ENCODE measurements at regions not wholly inside any gene's neighbourhood (a gene's known extent, or its start where the extent isn't known, plus 50 kb on each side); places are given as distances from the start of the nearest gene placed in this dataset.

DNA sequence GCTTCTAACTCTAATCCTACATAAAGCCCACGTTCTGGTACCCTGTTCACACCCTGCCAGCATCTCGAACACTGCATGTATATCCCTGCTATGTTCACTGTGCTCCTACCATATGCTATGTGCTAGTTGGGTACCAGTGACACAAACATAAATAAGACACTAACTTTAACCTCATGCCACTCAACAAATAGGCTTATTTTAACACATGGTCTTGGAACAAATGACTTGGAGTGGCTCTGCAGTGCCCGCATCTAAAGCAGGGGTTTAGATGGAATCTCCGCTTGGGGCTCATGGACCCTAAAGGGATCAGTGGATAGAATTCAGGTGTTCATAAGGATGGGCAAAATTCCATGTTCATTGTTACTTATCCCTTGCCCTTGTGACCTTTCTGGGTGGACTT is 175.7 kb upstream of the ZKSCAN2 start:
- H3K27me3 ChIP-seq (ENCODE audit: insufficient read depth, low read length): no peaks in the 10 kb centered on the region
- H3K9ac ChIP-seq (ENCODE audit: low read depth, low read length): no peak overlapping the region
- H3K4me1 ChIP-seq (ENCODE audit: insufficient read depth, low read length): no peaks in the 10 kb centered on the region
- no peaks in the 10 kb centered on the region for H3K36me3 ChIP-seq (ENCODE audit: insufficient read depth, low read depth, low read length)
- no peak overlapping the region for H3K27ac ChIP-seq (ENCODE audit: low read length)
- H3K4me3 ChIP-seq (ENCODE audit: low read length): no peak overlapping the region
- H3K9me3 ChIP-seq (ENCODE audit: insufficient read depth, low read depth, low read length): no peaks in the 10 kb centered on the region

DNA sequence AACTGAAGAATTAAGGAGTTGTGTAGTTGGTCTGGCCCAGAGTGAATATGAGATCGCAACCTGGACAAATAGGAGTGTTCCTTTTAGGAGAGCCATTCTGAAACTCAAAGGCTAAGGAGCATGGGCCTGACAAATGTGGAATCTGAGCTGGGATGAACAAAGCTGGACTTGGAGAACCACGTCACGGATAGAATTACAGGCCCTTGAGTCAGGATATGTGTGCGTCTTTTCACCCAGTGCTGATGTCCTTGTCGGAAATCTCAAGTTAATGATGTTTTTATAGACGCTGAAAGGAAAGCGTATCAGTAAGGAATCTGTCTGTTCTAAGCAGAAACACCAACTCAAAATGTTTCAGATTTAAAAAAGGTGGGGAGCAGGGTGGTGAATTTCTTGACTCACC is 173.8 kb upstream of the ZKSCAN2 start:
- no peak overlapping the region for H3K9ac ChIP-seq (ENCODE audit: low read depth, low read length)
- H3K9me3 ChIP-seq (ENCODE audit: insufficient read depth, low read depth, low read length): peaks cover 5% of the 10 kb centered on the region; the same call in 1 of the 2 replicates
- no peaks in the 10 kb centered on the region for H3K27me3 ChIP-seq (ENCODE audit: insufficient read depth, low read length)
- no peak overlapping the region for H3K27ac ChIP-seq (ENCODE audit: low read length)
- H3K4me1 ChIP-seq (ENCODE audit: insufficient read depth, low read length): no peaks in the 10 kb centered on the region
- H3K36me3 ChIP-seq (ENCODE audit: insufficient read depth, low read depth, low read length): no peaks in the 10 kb centered on the region
- no peak overlapping the region for H3K4me3 ChIP-seq (ENCODE audit: low read length)

DNA sequence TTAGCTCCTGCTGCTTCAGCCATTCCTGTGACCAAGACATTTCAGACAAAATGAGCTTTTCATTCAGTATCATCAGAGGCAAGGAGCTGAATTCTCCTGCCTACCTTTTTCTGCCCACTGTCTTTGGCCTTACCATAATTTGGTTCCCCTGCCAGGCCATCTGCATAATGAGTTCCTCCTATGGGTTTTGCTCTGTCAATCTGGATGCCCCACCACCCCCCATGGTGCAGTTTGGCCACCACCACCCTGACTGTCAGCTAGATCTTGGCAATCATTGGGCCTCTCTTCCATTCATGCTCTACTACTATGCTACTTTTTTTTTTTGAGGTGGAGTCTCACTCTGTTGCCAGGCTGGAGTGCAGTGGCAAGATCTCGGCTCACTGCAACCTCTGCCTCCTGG is 169.2 kb upstream of the ZKSCAN2 start:
- Histone ChIP-seq H3K27ac (ENCODE audit: low read length) (no peak overlapping the region), H3K9ac (ENCODE audit: low read depth, low read length) (no peak overlapping the region), H3K4me1 (ENCODE audit: insufficient read depth, low read length) (no peaks in the 10 kb centered on the region), H3K27me3 (ENCODE audit: insufficient read depth, low read length) (no peaks in the 10 kb centered on the region), H3K9me3 (ENCODE audit: insufficient read depth, low read depth, low read length) (peaks cover 5% of the 10 kb centered on the region; the same call in 1 of the 2 replicates), H3K4me3 (ENCODE audit: low read length) (no peak overlapping the region), H3K36me3 (ENCODE audit: insufficient read depth, low read depth, low read length) (no peaks in the 10 kb centered on the region)

DNA sequence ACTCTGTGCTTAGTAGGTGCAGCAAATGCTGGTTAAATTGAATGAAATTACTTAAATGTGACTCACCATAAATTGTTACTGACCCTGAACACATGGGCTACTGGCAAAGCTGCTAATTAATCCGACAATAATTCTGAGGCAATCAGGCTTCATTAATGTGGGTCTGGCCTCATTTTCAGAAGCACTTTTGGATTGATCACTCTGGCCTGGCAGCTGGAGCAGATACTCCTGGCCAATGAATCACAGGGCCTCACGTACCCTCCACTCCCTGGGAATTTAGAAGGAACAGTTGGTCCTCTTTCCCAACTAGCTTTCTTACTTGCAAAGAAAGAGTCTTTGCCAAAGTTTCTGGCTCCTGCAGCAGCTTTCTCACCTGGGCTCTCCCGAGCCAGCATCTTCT is 162.0 kb upstream of the ZKSCAN2 start:
- Histone ChIP-seq H3K36me3 (ENCODE audit: insufficient read depth, low read depth, low read length) (no peaks in the 10 kb centered on the region), H3K9ac (ENCODE audit: low read depth, low read length) (no peak overlapping the region), H3K4me3 (ENCODE audit: low read length) (no peak overlapping the region), H3K27me3 (ENCODE audit: insufficient read depth, low read length) (no peaks in the 10 kb centered on the region), H3K27ac (ENCODE audit: low read length) (no peak overlapping the region), H3K9me3 (ENCODE audit: insufficient read depth, low read depth, low read length) (no peaks in the 10 kb centered on the region), H3K4me1 (ENCODE audit: insufficient read depth, low read length) (no peaks in the 10 kb centered on the region)

DNA sequence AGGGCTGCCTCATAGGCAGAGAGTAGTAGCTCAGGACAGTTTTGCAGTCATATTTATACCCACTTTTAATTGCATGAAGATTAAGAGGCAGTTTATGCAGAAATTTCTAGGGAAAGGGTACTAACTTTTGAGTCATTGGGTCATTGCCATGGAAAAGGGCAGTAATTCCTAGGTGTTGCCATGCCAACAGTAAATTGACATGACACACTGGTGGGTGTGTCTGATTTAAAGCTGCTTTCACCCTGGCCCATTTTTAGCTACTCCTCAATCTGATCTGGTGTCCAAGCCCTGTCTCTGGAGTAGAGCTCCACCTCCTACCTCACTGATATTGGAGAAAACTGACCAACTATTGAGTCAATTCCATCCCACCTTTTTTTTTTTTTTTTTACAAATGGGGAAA is 161.5 kb upstream of the ZKSCAN2 start:
- H3K27ac ChIP-seq (ENCODE audit: low read length): no peak overlapping the region
- H3K4me3 ChIP-seq (ENCODE audit: low read length): no peak overlapping the region
- no peak overlapping the region for H3K9ac ChIP-seq (ENCODE audit: low read depth, low read length)
- H3K9me3 ChIP-seq (ENCODE audit: insufficient read depth, low read depth, low read length): no peaks in the 10 kb centered on the region
- no peaks in the 10 kb centered on the region for H3K27me3 ChIP-seq (ENCODE audit: insufficient read depth, low read length)
- H3K36me3 ChIP-seq (ENCODE audit: insufficient read depth, low read depth, low read length): no peaks in the 10 kb centered on the region
- H3K4me1 ChIP-seq (ENCODE audit: insufficient read depth, low read length): no peaks in the 10 kb centered on the region

DNA sequence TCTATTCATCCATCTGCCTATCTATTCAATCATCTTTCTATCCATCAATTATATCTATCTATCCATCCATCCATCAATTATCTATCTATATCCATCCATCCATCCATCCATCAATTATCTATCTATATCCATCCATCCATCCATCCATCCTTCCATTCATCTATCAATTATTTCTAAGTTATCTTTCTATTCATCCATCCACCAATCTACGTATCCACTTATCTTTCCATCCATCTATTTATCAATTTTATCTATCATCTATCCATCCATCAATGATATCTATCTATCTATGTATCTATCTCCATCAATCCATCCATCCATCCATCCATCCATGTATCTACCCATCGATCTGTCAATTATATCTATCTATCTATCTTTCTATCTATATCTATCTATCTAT is 158.4 kb upstream of the ZKSCAN2 start:
- Histone ChIP-seq H3K4me3 (ENCODE audit: low read length) (no peak overlapping the region), H3K9ac (ENCODE audit: low read depth, low read length) (no peak overlapping the region), H3K27ac (ENCODE audit: low read length) (no peak overlapping the region), H3K27me3 (ENCODE audit: insufficient read depth, low read length) (no peaks in the 10 kb centered on the region), H3K36me3 (ENCODE audit: insufficient read depth, low read depth, low read length) (no peaks in the 10 kb centered on the region), H3K9me3 (ENCODE audit: insufficient read depth, low read depth, low read length) (no peaks in the 10 kb centered on the region), H3K4me1 (ENCODE audit: insufficient read depth, low read length) (peaks cover 5% of the 10 kb centered on the region; the same call in 1 of the 2 replicates)

DNA sequence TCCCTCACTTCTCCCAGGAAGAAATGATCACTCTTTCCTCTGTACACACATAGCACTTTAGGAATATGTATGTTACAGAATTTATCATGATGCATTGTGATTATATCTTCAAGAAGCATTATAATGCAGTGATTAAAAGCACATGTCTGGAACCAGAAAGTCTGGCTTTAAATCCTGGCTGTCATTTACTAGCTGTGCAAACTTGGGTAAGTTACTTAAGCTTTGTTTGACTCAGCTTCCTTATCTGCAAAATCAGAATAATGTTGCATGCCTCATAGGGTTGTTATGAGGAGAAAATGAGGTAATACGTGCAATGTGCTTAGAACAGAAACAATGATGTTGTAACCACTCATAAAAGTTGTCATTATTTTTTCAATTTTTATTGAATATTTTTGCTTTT is 156.3 kb upstream of the ZKSCAN2 start:
- Histone ChIP-seq H3K4me1 (ENCODE audit: insufficient read depth, low read length) (peaks cover 5% of the 10 kb centered on the region; the same call in 1 of the 2 replicates), H3K27me3 (ENCODE audit: insufficient read depth, low read length) (no peaks in the 10 kb centered on the region), H3K9me3 (ENCODE audit: insufficient read depth, low read depth, low read length) (no peaks in the 10 kb centered on the region), H3K4me3 (ENCODE audit: low read length) (no peak overlapping the region), H3K9ac (ENCODE audit: low read depth, low read length) (no peak overlapping the region), H3K27ac (ENCODE audit: low read length) (no peak overlapping the region), H3K36me3 (ENCODE audit: insufficient read depth, low read depth, low read length) (no peaks in the 10 kb centered on the region)

DNA sequence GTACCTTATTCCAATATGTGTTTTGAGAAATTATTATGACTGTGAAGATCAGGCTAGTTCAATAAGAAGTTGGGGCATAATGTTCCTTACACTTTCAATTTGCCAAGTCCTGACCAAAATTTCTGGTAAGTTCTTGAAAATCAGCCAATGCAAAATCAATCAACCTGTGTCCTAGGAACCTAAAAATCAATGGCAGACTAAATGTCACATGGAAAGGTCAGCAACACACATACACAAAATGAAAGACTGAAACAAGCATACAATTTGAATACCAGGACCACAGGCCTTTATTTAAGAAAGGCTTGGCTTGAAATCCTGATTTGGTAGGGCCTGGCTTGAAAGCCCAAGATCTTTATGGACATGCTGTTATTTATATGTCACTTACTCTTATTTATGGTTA is 155.5 kb upstream of the ZKSCAN2 start:
- Histone ChIP-seq H3K27ac (ENCODE audit: low read length) (no peak overlapping the region), H3K9me3 (ENCODE audit: insufficient read depth, low read depth, low read length) (no peaks in the 10 kb centered on the region), H3K9ac (ENCODE audit: low read depth, low read length) (no peak overlapping the region), H3K4me1 (ENCODE audit: insufficient read depth, low read length) (peaks cover 5% of the 10 kb centered on the region; the same call in 1 of the 2 replicates), H3K36me3 (ENCODE audit: insufficient read depth, low read depth, low read length) (no peaks in the 10 kb centered on the region), H3K4me3 (ENCODE audit: low read length) (no peak overlapping the region), H3K27me3 (ENCODE audit: insufficient read depth, low read length) (no peaks in the 10 kb centered on the region)

DNA sequence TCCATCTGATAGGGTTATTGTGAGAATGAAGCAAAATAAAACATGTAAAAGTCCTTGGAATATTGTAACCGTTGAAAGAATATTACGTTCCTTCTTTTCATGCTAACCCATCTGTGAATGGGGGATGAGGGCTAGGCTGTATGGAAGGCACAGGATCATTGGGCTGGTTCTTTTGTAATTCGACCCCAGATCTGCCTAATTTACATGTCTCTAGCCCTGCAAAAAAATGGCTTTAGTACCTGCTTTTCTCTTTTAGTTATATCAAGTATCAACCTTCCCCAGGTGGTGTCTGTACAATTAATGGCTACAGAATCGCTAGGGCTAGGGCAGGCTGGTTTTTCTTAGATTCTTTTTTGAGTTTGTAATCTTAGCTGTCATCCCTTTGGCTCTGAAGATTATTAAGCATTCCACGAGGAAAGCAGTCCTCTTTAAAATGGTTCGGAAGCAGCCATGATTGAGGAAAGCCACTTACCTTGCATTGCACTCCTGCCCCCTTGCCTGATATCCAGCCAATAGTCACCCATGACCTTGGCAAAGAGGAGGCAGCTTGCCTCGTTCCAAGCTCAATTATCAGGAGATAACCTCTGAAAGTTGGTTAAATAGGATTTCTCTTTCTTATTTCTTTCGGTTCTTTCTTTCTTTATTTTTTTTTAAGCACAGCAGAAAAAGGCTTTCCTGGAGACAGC is 153.9 kb upstream of the ZKSCAN2 start:
- peaks cover 5% of the 10 kb centered on the region; the same call in 1 of the 2 replicates for H3K4me1 ChIP-seq (ENCODE audit: insufficient read depth, low read length)
- H3K9ac ChIP-seq (ENCODE audit: low read depth, low read length): no peak overlapping the region
- H3K4me3 ChIP-seq (ENCODE audit: low read length): no peak overlapping the region
- no peak overlapping the region for H3K27ac ChIP-seq (ENCODE audit: low read length)
- H3K9me3 ChIP-seq (ENCODE audit: insufficient read depth, low read depth, low read length): no peaks in the 10 kb centered on the region
- no peaks in the 10 kb centered on the region for H3K27me3 ChIP-seq (ENCODE audit: insufficient read depth, low read length)
- H3K36me3 ChIP-seq (ENCODE audit: insufficient read depth, low read depth, low read length): no peaks in the 10 kb centered on the region

DNA sequence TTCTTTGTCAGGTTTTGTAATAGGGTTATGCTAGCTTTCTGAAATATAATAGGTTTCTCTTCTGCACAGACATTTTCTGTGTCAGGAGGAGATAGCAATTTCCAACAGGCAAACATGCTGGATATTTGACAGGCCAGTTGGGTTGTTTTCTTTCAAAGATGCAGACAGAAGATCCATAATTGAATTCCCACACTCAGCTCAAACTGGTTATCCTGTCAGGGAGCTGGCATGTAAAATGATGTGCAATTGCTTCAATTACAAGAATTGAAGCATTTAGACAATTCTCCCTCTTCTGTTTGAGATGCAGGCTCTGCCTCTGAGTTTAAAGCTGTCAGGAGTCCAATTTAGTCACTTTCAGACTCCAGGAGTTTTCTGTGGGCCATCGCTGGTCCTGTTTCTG is 146.2 kb upstream of the ZKSCAN2 start:
- Histone ChIP-seq H3K9me3 (ENCODE audit: insufficient read depth, low read depth, low read length) (peaks cover 8% of the 10 kb centered on the region), H3K27ac (ENCODE audit: low read length) (no peak overlapping the region), H3K4me3 (ENCODE audit: low read length) (no peak overlapping the region), H3K36me3 (ENCODE audit: insufficient read depth, low read depth, low read length) (no peaks in the 10 kb centered on the region), H3K9ac (ENCODE audit: low read depth, low read length) (no peak overlapping the region), H3K27me3 (ENCODE audit: insufficient read depth, low read length) (no peaks in the 10 kb centered on the region), H3K4me1 (ENCODE audit: insufficient read depth, low read length) (no peaks in the 10 kb centered on the region)

DNA sequence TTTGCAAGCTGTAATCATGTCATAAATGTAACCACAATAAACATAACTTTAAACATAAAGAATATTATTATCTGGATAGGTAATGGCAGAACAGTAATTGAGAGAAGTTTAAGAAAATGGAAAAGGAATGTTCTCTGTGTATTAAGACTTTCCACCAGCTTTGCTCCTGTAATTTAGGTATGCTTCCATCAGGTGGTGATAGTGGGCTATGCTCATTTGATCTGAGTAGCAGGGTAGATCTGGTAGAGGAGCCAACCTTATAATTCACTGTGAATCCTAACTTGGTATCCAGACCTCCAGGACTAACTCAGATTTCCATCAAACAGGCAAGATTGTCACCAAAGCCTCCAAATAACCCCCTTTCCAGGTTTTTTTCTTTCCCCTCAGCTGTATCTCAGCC is 137.9 kb upstream of the ZKSCAN2 start:
- no peaks in the 10 kb centered on the region for H3K4me1 ChIP-seq (ENCODE audit: insufficient read depth, low read length)
- H3K4me3 ChIP-seq (ENCODE audit: low read length): no peak overlapping the region
- no peak overlapping the region for H3K9ac ChIP-seq (ENCODE audit: low read depth, low read length)
- H3K36me3 ChIP-seq (ENCODE audit: insufficient read depth, low read depth, low read length): no peaks in the 10 kb centered on the region
- no peak overlapping the region for H3K27ac ChIP-seq (ENCODE audit: low read length)
- peaks cover 3% of the 10 kb centered on the region for H3K9me3 ChIP-seq (ENCODE audit: insufficient read depth, low read depth, low read length)
- H3K27me3 ChIP-seq (ENCODE audit: insufficient read depth, low read length): no peaks in the 10 kb centered on the region

DNA sequence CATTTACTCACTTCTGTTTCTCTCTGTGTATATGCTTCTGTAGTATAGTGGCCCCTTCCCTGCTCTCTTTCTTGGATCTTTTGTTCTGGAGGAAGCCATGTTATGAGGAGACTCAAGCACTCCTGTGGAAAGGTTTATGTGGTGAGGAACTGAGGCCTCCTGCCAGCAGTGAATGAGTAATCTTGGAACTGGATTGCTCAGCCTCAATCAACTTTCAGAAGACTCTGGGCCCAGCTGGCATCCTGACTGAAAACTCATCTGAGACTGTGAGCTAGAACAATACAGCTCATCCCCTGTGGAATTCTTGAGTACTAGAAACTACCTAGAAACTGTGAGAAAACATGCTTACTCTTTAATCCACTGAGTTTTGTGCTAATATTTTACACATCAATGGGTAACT is 133.1 kb upstream of the ZKSCAN2 start:
- Histone ChIP-seq H3K4me1 (ENCODE audit: insufficient read depth, low read length) (no peaks in the 10 kb centered on the region), H3K27me3 (ENCODE audit: insufficient read depth, low read length) (no peaks in the 10 kb centered on the region), H3K9me3 (ENCODE audit: insufficient read depth, low read depth, low read length) (peaks cover 3% of the 10 kb centered on the region), H3K36me3 (ENCODE audit: insufficient read depth, low read depth, low read length) (no peaks in the 10 kb centered on the region), H3K9ac (ENCODE audit: low read depth, low read length) (no peak overlapping the region), H3K4me3 (ENCODE audit: low read length) (no peak overlapping the region), H3K27ac (ENCODE audit: low read length) (no peak overlapping the region)

All from iPS-20b (cell line).